Occipital lobe (tissue), 1 donor: ENCODE measurements at regions not wholly inside any gene's neighbourhood (a gene's known extent, or its start where the extent isn't known, plus 50 kb on each side); places are given as distances from the start of the nearest gene placed in this dataset.

Experiments used
- DNase-seq: peaks from one replicate; lab custom pipeline; 2025; lab: John Stamatoyannopoulos, UW

DNA sequence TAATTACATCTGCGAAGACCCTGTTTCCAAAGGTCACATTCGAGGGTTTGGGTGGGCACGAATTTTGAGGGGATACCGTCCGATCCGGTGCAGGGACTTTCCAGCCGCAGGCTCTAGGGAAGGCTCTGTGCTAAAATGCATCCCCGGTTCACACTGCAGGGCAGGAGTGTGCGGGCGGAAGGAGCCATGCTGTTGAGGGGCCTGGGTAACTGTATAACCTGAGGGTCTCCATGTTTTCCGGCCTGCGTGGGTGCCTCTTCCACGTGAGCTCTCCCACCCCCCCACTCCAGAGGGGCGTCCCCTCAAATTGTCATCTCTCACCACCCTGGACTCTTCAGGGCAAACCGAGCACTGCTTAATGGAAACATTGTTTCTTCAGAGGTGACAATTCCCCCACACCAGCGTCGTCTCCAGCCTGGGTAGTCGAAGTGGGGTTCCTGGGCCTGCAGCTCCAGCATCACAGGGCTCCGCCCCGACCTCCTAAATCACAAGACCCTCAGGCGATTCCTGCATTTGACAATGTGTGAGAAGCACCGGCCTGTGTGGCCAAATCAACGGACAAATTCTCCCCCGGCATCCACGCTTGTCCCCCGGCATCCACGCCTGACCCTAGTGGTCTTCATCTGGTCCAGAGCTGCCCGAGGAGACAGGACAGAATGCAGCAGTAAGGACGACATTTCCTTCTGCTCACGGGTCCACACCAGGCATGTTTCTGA, 51.2 kb downstream of the FOXL3 start:
- no peak for DNase-seq

DNA sequence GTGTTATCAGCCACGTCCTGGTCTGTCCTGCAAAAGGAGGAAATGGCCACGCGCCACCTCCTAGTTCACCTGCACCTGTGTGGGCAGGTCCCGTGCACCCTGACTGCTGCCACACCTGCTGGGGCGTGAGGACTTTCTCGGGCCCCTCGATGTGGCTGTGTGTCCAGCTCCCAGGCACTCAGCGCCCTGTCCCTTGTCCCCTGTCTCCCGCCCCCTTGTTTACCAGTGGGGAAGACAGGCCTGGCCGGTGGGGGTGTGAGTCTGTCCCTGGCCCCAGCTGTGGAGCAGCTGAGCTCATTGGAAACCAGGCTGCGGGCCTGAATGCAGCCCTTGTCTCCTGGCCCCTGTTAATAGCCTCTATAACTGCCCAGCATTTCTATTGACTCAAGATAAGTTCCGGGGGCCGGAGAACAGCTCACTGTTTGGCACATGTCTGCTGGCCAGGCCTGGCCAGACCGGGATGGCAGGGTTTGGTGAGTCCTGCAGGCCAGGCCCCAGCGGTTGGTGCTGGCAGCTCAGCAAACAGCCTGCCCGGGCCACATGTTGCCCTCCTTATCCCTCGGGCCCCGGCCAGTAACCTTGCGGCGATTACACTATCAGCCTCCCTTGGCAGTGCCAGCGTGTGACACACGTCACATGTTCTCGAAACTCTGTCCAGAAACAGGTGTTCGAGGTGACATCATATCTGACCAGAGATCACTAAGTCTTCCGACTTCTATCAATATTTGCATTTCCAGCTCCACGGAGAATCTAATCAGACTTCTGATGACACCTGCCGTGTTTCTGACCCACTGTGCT, 52.1 kb downstream of the FOXL3 start:
- peak; percentile 88 for DNase-seq

DNA sequence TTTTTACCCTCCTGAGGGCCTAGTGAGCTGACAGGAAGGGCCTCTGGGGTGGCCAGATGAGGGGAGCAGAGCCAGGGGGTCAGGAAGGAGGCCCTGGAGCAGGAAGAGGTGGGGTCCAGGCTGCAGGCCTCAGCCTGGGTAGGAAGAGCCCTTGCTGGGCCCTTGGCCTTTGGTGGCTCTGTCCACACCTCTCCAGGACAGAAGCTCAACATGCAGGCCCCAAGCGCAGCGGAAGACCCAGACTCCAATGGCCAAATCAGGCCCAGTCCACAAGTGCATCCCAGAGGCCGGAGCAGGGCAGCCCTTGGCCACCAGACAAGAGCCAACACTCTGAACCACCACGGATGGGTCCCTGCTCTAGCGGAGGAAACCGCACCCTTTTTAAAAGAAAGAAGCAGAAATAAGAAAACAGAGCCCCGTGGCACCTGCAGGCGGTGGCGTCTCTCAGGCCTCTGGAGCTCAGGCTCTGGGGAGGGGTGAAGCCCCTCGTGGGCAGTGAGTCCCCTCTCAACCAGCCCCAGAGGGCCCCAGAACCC, 52.8 kb downstream of the FOXL3 start:
- no peak for DNase-seq

DNA sequence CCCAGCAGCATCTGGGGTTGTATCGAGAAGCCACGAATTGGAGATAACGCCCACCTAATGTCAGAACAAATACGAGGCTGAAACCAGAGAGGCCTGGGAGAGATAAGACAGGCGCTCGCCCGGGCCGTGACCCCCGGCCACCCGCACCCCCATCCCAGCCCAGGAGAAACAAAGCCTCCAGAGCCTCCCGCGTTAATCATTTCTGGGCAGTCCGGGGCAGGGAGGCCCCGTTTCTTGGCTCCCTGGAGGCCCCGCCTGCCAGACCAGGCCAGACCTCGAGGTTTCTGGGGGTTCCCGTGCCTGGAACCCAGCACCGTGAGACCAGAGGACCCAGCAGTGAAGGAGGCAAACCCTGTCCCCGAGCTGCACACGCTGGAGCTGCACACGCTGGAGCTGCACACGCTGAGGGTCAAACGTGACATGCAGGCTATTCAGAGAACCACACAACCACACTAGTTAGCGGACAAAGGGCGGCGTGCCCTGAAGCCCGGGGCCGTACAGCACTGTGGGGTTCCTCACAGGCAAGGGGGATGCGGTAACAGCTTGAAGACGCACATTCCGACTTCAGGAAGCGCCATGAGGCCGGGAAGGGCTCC, 53.4 kb downstream of the FOXL3 start:
- no peak for DNase-seq

DNA sequence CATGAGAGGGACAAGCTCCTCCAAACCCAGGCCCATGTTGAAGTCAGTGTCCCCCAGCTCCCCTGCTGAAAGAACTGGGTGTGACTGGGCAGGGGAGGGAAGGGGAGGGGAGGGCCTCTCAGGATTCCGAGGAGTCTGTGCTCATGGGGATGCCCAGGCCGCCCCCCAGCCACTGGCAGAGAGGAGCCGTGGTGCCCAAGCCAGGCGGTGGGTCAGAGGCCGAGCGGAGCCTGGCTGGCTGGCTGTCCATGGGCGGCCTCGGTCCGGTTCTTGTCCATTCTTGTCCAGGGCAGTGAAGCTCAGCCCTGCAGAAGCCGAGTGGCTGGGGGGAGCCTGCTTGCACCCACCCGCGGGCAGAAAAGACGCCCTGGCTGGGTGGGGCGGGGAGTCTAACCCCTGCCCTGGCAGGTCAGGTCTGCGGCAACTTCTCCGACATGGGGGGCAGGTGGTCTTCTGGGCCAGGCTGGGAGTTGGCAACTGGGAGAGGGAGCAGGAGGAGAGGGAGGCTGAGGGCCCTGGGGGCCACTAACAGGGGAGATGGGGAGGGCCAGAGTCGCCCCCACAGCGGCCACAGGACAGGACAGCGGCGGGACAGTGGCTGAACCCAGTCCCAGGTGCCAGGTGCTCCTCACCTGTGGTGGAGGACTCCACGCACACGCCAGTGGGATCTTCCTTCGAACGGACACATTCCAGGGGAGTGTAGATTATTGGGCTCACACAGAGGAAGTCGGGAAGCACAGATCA, 54.1 kb downstream of the FOXL3 start:
- no peak for DNase-seq

DNA sequence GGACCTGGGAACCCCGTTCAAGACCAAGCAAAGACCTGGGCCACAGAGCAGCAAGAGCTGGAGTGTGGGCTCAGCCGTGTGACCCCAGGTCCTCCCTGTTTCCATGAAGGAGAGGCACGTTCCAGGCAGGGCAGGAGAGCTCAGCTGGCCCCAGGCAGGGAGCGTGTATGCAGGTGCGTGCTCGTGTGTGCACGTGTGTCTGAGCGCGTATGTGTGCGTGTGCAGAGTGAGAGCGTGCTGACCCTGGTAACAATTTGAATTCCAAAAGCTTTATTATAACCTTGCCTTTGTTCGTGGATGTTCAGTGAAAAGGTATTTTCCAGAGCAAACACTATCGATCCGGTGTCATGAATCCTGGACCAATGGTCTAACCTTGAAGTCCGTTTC, 54.6 kb downstream of the FOXL3 start:
- no peak for DNase-seq

DNA sequence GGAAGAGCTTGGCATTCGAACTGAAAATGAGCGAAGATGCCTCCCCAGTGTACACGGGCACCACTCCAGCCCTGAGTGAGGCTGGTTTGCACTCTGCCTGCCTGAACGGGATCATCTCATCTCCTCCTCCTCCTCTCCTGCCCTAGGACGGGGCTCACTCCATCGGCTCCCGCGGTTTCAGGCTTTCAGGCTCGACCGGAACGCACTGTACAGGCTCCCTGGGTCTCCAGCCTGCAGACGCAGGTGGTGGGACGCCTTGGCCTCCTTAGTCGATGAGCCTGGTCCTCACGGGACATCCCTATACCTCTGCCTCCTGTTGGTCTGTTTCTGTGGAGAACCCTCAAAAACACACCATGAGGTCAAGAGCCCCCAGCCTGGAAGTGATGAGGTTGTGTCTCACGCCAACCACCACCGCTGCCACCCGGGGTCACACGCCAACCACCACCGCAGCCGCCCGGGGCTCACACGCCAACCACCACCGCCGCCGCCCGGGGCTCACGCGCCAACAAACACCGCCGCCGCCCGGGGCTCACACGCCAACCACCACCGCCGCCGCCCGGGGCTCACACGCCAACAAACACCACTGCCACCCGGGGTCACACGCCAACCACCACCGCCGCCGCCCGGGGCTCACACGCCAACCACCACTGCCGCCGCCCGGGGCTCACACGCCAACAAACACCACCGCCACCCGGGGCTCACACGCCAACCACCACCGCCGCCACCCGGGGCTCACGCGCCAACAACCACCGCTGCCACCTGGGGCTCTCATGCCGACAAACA, 56.3 kb downstream of the FOXL3 start:
- no peak for DNase-seq

DNA sequence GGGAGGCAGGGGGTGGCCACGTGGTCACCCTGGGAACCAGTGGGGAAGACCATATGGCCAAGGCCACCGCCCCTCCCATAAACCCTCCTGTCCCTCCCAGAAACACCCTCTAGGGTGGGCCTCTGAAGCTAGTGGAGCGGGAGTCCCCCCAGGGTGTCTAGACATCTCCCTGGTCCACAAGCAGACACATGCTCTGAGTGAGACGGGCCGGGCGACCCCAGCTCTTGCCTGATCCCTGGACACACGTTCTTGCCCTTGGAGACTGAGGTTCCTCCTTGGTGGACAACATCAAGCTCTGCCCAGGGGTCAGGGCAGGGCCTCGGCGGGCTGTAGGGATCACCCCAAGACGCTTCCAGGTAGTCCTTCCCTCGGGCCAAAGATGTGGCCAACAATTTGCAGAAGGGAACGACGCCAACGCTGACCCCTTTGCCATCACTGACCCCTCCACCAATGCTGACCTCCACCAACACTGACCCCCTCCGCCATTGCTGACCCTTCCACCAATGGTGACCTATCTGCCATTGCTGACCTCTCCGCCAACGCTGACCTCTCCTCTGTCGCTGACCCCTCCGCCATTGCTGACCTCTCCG, 57.1 kb downstream of the FOXL3 start:
- no peak for DNase-seq

DNA sequence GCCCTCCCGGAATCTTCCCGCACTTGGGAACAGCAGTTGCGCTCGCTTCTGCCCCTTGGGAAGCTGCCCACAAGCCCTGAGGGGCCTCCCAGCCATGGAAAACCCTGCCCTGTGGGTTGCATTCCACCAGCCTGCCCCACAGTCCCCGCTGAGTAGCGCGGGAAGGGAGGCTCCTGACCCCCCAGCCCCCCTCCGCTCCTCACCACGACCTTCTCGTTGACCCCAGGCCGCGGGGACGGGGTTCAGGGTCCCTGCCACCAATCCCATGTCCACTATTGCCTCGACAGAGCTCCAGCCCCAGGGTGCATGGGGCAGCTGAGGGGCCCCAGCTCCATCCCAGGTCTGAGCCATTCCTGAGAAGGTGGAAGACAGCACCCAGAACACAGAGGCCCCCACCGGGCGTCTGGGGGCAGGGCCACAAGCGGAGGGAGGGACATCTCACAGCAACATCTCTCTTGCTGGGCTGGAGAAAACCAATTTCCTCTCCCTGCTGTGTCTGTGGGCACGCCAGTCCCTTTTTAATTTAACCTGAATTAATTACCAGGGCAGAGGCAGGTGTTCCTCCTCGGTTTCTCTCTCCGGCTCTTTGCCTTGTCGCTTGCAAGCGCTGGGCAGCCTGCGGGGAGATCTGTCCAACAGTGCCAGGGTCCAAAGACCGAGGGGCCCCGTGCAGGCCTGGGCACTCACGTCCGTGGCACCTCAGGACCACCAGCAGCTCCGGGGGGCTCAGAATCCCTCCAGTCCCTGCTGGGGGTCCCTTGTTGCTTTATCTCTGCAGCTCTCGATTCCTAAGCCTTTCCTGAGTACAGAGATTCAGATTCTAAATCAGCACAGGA, 57.9 kb downstream of the FOXL3 start:
- DNase-seq = no peak

DNA sequence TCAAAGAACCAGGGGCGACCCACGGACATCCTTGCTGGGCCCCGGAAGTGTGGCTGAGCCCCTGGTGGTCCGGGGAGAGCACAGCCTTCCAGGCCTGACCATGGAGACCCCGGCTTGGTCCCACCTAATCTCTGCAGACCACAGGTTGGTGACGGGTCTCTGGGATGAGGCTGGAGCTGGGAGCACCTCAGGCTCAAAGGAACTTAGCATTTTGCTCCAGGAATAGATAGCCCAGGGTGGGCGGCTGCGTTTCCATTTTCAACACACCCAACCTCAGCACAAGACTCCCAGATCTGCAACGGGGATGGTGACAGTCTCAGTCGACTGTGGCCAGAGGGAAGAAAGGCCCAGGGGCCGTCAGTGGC, 58.5 kb downstream of the FOXL3 start:
- DNase-seq = no peak

DNA sequence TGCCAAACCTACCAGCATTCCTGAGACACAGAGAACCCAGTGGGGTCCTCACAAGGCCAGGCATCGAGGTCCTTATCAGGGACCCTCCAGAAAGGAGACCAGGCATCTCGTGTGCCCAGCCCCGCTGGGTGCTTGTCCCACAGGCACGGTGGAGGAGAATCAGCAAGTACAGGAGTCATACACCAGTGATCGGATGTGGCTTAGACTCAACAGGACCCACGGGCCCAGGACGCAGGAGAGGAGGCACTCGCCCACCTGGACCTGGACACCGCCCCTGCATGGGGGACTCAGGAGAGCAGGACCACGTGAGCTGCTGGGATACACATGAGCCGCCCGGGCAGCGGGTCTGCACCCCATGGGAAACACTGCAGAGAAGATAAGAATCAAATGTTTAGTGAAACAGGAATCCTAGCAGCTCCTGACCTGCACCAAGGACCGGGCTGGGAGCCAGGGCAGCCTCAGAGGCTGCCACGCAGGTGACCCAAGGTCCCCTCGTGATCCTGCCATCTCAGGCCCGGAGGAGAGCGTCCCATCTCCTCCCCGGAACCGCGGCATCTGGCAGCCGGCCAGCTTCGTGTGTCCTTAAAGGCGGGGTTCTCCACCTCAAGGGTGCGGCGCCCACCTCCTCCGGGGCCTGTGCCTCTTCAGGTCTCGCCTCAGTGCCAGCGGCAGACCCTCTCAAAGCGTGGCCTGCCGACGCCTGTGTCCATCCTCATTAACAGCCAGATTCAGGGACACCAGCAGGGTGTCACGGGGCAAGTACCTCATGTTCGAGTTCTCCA, 59.2 kb downstream of the FOXL3 start:
- DNase-seq = no peak

DNA sequence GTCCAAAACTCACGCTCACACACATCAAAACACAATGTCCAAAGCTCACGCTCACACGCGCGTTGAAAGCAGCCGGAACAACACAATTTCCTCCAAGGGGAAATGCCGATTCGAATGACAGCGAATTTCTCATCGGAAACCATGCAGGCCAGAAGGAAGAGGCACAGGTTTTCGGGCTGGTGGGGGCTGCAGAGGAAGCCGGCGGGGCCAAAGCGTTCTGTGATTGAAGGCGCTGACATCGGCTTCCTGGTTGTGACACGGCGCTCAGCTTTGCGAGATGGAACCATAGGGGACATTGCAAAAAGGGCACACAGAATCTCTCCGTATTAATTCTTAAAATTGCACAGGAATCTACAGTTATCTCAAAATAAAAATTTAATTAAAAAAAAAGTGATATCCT, 61.3 kb downstream of the FOXL3 start:
- no peak for DNase-seq

DNA sequence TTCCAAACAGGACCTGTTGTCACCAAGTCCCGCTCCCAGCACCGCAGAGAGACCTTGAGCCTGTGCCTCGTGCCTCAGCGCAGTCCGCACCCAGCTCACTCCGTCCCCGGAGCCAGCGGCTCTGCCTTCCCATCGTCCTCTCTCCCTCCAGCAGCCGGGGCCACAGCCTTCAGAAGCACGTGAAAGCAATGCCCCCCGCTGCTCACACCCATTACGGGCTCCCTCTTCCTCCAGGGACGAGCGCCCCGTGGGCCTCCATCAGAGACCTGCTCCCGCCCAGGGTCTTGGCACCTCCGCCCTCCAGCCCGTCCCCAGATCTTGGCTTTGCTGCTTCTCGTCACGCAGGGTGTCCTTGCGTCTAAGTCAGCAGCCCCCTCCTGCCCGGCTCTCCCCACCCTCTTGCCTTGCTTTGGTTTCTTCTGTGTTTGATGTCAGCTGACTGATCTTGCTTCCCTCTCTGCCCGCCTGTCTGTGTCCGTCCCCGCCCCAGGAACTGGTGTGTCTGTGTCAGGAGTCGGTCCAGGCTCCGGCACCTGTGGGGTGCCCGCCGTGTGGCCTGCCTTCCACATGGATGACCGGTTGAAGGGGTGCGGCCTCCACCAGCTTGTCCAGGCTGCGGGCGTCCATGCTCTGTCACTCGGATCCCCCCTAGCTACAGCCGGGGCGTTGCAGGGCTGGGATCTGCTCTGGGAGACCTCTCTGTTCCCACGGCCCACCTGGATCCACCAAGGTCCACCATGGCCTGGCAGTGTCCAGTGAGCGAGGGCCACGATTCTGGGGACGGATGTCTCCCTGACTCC, 61.9 kb downstream of the FOXL3 start:
- no peak for DNase-seq

DNA sequence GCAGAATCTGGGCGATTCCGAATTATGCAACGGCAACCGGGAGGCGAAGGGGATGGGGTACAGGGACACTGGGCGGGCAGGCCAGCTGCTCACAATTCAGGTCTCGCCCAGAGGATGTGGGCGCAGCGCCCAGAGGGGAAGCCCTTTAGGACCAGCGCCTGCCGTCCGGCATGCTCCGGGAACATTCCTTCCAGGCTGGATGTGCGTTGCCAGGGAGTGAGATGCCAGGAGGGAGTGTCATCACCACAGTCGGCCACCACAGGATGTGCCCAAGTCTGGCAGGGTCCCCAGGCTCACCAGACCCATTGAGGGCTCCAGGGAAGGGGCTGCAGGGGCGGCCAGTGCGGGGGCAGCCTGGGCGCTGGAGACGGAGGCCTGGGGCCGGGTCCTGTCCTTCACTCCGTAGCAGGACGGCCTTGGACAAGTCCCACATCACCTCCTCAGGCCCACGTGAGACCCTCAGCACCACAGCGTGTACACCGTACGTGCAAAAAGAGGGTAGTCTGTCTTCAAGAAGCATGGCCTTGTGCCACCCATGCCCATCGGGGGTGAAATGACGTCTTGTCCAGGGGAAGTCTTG, 63.9 kb downstream of the FOXL3 start:
- DNase-seq = peak; percentile 20

DNA sequence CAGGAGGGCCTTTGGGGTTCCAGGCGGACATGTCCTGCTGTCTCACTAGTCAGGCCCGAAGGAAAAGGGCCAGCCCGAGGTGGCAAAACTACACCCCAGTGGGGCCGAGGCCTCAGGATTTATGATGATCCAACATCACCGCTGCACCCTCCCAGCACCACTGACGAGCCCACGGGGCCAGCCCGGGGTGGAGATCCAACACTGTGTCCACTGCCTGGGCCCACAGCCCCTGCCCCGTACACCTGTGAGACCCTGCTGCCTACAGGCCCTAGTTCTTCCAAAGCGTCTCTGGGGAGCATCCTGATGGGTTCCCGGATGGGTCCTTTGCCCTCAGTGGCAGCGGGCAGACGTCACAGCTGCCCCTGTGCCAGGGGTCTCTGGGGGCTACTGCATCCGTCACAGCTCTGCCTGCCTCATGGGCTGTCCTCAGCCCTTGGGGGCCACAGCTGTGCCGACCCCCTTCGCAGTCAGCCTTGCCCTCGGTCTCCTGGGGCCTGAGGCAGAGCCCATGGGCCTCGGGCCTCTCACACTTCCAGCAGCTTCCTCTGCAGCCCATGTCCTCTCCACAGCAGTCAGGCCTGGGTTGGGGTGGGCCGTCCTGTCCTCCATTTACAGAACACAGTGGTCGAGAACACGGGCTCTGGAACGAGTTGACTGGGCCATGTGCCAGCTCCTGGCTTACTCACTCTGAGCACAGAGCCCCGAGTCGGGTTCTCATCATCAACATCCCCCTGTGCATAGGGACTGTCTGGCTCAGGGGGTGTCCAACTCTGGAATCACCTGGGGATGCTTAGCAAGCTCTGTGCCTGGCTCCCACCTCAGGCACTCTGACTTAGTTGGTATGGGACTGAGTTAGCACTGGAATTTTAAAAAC, 64.9 kb downstream of the FOXL3 start:
- no peak for DNase-seq

DNA sequence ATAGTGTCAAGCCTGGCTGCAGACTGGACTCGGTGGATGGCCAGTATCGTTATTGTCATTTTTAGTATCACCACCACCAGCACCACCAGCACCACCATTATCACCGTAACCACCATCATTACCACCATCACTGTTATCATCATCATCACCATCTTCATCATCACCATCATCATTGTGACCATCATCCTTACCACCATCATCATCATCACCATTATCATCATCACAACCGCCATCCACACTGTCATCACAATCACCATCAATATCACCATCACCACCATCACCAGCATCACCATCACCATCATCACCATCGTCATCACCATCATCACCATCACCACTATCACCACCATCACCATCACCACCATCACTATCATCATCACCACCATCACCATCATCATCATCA, 65.6 kb downstream of the FOXL3 start:
- DNase-seq = no peak

DNA sequence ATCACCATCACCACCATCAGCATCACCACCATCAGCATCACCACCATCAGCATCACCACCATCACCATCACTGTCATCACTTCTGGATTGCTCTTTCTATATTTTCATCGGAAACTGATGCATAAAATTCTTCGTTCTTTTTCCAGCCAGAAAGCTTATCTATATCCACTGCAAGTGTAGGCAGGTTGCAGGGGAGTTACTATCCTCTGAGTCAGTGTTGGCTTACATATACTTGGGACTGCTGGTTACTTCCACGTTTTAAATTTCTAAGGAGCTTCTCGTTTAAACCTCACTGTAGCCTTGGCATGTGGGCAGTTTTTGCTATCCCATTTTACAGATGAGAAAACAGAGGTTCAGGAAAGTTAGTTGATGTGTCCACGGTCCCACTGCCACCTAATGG, 66.1 kb downstream of the FOXL3 start:
- no peak for DNase-seq
